ENCODE measurements at regions not wholly inside any gene's neighbourhood (a gene's known extent, or its start where the extent isn't known, plus 50 kb on each side); places are given as distances from the start of the nearest gene placed in this dataset.

DNA sequence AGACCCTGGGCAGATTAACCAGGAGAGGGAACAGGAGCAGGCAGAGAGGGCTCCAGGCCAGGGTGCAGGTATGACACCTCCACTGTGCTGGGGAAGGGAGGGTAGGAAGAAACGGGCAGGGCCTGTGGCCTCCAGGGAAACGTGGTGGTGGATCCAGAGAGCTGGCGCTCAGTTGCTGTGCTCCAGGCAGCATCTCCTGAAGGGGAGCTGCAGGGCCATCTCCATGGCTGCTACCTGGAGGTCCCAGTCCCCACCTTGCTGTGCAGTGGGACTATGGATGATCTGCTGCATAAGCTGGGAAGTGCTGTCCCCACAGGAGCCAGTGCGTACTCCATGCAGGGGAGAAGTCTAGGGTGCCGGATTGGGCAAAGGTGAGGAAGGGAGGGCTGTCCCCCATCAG, 125.9 kb upstream of the RUNX3 start:
- TF ChIP-seq EZH2 (IDR thresholded peaks at IDR 0.05) (no peak), POLR2AphosphoS5 (IDR thresholded peaks at IDR 0.05; ENCODE audit: borderline replicate concordance, low read depth, low read length) (no peak)
